GM19452 (cell line): ENCODE measurements at regions not wholly inside any gene's neighbourhood (a gene's known extent, or its start where the extent isn't known, plus 50 kb on each side); places are given as distances from the start of the nearest gene placed in this dataset.
"Not testable (repeated sequence)": the region's sequence is repeated elsewhere in the genome, so short reads cannot be mapped to it uniquely, and the experiment has no call there.

Experiments used
- ATAC-seq: cut with Tn5 transposase; IDR thresholded peaks from one replicate; pipeline ENCODE4 v1.9.1; 2021; ENCODE audit not compliant: unreplicated experiment

GRCh38 chr15:92821491-92822116 is 78.5 kb upstream of the CHD2 start:
- ATAC-seq = no peak

- ATAC-seq = no peak
Observed at GRCh38 chr15:92822216-92823144, 77.6 kb upstream of the CHD2 start.

GRCh38 chr15:92825985-92826384 is 74.1 kb upstream of the CHD2 start:
- no peak for ATAC-seq

GRCh38 chr15:92827991-92828390 is 72.1 kb upstream of the CHD2 start:
- not testable (repeated sequence) for ATAC-seq

- ATAC-seq = no peak
Observed at GRCh38 chr15:92829875-92830274, 70.2 kb upstream of the CHD2 start.

- ATAC-seq = no peak
Observed at GRCh38 chr15:92831336-92831654, 68.8 kb upstream of the CHD2 start.

- peak; percentile 96 for ATAC-seq
Observed at GRCh38 chr15:92831655-92832328, 68.3 kb upstream of the CHD2 start.

- no peak for ATAC-seq
Observed at GRCh38 chr15:92833106-92833433, 67.1 kb upstream of the CHD2 start.

GRCh38 chr15:92833493-92834271 is 66.4 kb upstream of the CHD2 start:
- no peak for ATAC-seq

GRCh38 chr15:92839696-92840095 is 60.4 kb upstream of the CHD2 start:
- ATAC-seq = peak; percentile 87

- ATAC-seq = no peak
Observed at GRCh38 chr15:92840149-92840548, 60.0 kb upstream of the CHD2 start.

GRCh38 chr15:92843326-92843725 is 56.8 kb upstream of the CHD2 start:
- no peak for ATAC-seq

GRCh38 chr15:92843814-92844213 is 56.3 kb upstream of the CHD2 start:
- ATAC-seq = no peak

GRCh38 chr15:92845126-92845508 is 55.0 kb upstream of the CHD2 start:
- peak; percentile 51 for ATAC-seq

GRCh38 chr15:92846741-92847140 is 53.4 kb upstream of the CHD2 start:
- ATAC-seq = no peak

- no peak for ATAC-seq
Observed at GRCh38 chr15:92847841-92848240, 52.3 kb upstream of the CHD2 start.

- ATAC-seq = no peak
Observed at GRCh38 chr15:92848464-92848851, 51.7 kb upstream of the CHD2 start.

- ATAC-seq = peak; percentile 70
Observed at GRCh38 chr15:92848852-92849598, 51.1 kb upstream of the CHD2 start.

GRCh38 chr15:92850218-92850617 is 49.9 kb upstream of the CHD2 start:
- ATAC-seq = not testable (repeated sequence)
